ENCODE measurements at regions not wholly inside any gene's neighbourhood (a gene's known extent, or its start where the extent isn't known, plus 50 kb on each side); places are given as distances from the start of the nearest gene placed in this dataset.

DNA sequence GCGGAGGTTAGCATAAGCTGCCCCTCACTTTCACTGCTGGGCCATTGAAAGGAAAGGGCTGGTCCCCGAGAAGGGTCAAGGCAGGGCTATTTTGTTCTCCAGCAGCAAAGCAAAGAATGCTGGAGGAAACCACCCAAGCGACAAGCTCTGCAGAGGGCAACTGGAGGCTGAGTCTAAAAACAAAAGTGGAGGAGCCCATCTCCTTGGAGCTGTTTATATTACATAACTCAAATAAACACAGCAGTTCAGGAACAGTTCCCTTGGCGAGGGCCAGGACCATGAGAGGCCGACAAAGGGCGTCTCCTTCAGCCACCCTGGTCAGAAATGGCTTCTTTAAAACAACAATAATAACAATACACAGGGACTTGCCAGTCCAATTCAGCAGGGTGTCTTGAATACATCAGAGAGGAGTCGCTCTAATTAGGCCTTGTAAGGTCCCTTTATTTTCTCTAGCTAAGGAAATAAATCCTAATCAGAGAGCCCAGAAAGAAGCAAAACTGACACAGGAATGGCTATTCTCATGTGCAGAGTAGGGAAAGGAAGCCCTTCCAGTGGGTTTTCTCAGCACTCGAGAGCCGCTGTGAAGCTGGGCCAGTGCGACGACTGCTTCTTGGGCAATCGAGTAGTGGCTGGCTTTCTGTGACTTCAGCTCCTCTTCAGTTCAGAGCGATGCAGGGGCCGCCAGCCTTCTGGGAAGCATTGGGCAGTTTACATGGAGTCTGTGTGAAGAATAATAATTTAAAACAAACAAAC, 57.0 kb upstream of the TARBP1 start:
- TF ChIP-seq CTCF (conservative IDR thresholded peaks at IDR 0.05 in 1 of 2, IDR thresholded peaks at IDR 0.05 in 1 of 2; ENCODE audit: low read depth in 1 of 2, low read length in 2 of 2) (no peak), EZH2 (IDR thresholded peaks at IDR 0.05; ENCODE audit: low read length, missing control alignments) (no peak)
- no peaks in the 10 kb centered on the region for H3K9me3 ChIP-seq (ENCODE audit: control insufficient read depth, insufficient read depth, low read depth, low read length)
- no peaks in the 10 kb centered on the region for H4K20me1 ChIP-seq (ENCODE audit: control insufficient read depth, extremely low read depth, insufficient read depth, low read length)
- H3K4me3 ChIP-seq (replicated peaks in 1 of 4; ENCODE audit: control extremely low read depth in 1 of 4, insufficient read depth in 1 of 4, low read depth in 3 of 4, low read length in 4 of 4) = no peak overlapping the region
- peak; percentile 61 to 75 for DNase-seq (ENCODE audit: low read depth in 2 of 2)
- peak overlapping the region; percentile 60 for H3K4me2 ChIP-seq (ENCODE audit: extremely low read depth, insufficient read depth, low read length)
- peaks cover 38% of the 10 kb centered on the region for H3K4me1 ChIP-seq (ENCODE audit: control insufficient read depth, extremely low read depth, insufficient read depth, low read length)
- H2AFZ ChIP-seq (ENCODE audit: low read length) = no peak overlapping the region
- H3K9ac ChIP-seq (ENCODE audit: insufficient read depth, low read length) = no peak overlapping the region
- no peaks in the 10 kb centered on the region for H3K36me3 ChIP-seq (ENCODE audit: control insufficient read depth, insufficient read depth, low read length)
- H3K79me2 ChIP-seq (ENCODE audit: control insufficient read depth, insufficient read depth, low read length) = no peaks in the 10 kb centered on the region
- no peaks in the 10 kb centered on the region for H3K27me3 ChIP-seq (ENCODE audit: control insufficient read depth, insufficient read depth, low read length)
- peak overlapping the region; percentile 88 for H3K27ac ChIP-seq (ENCODE audit: insufficient read depth, low read length)

GRCh38 chr1:234535218-234535617, 56.2 kb upstream of the TARBP1 start:
- no peak for DNase-seq (ENCODE audit: low read depth in 2 of 2)
- Histone ChIP-seq H4K20me1 (ENCODE audit: control insufficient read depth, extremely low read depth, insufficient read depth, low read length) (no peaks in the 10 kb centered on the region), H3K79me2 (ENCODE audit: control insufficient read depth, insufficient read depth, low read length) (no peaks in the 10 kb centered on the region), H3K4me1 (ENCODE audit: control insufficient read depth, extremely low read depth, insufficient read depth, low read length) (peaks cover 40% of the 10 kb centered on the region), H3K36me3 (ENCODE audit: control insufficient read depth, insufficient read depth, low read length) (no peaks in the 10 kb centered on the region), H3K4me2 (ENCODE audit: extremely low read depth, insufficient read depth, low read length) (peak overlapping the region; percentile 60), H3K9ac (ENCODE audit: insufficient read depth, low read length) (no peak overlapping the region), H2AFZ (ENCODE audit: low read length) (no peak overlapping the region), H3K27me3 (ENCODE audit: control insufficient read depth, insufficient read depth, low read length) (no peaks in the 10 kb centered on the region), H3K4me3 (replicated peaks in 1 of 4; ENCODE audit: control extremely low read depth in 1 of 4, insufficient read depth in 1 of 4, low read depth in 3 of 4, low read length in 4 of 4) (no peak overlapping the region), H3K27ac (ENCODE audit: insufficient read depth, low read length) (peak overlapping the region; percentile 88), H3K9me3 (ENCODE audit: control insufficient read depth, insufficient read depth, low read depth, low read length) (no peaks in the 10 kb centered on the region)
- TF ChIP-seq CTCF (conservative IDR thresholded peaks at IDR 0.05 in 1 of 2, IDR thresholded peaks at IDR 0.05 in 1 of 2; ENCODE audit: low read depth in 1 of 2, low read length in 2 of 2) (no peak), EZH2 (IDR thresholded peaks at IDR 0.05; ENCODE audit: low read length, missing control alignments) (no peak)

GRCh38 chr1:234533975-234534876, 55.2 kb upstream of the TARBP1 start:
- Histone ChIP-seq H3K9me3 (ENCODE audit: control insufficient read depth, insufficient read depth, low read depth, low read length) (no peaks in the 10 kb centered on the region), H3K27me3 (ENCODE audit: control insufficient read depth, insufficient read depth, low read length) (no peaks in the 10 kb centered on the region), H2AFZ (ENCODE audit: low read length) (no peak overlapping the region), H3K79me2 (ENCODE audit: control insufficient read depth, insufficient read depth, low read length) (no peaks in the 10 kb centered on the region), H3K4me3 (replicated peaks in 1 of 4; ENCODE audit: control extremely low read depth in 1 of 4, insufficient read depth in 1 of 4, low read depth in 3 of 4, low read length in 4 of 4) (no peak overlapping the region), H3K4me1 (ENCODE audit: control insufficient read depth, extremely low read depth, insufficient read depth, low read length) (peaks cover 40% of the 10 kb centered on the region), H3K4me2 (ENCODE audit: extremely low read depth, insufficient read depth, low read length) (peak overlapping the region; percentile 20), H3K36me3 (ENCODE audit: control insufficient read depth, insufficient read depth, low read length) (no peaks in the 10 kb centered on the region), H4K20me1 (ENCODE audit: control insufficient read depth, extremely low read depth, insufficient read depth, low read length) (no peaks in the 10 kb centered on the region), H3K27ac (ENCODE audit: insufficient read depth, low read length) (peak overlapping the region; percentile 88), H3K9ac (ENCODE audit: insufficient read depth, low read length) (peak overlapping the region; percentile 57)
- TF ChIP-seq EZH2 (IDR thresholded peaks at IDR 0.05; ENCODE audit: low read length, missing control alignments) (no peak), CTCF (conservative IDR thresholded peaks at IDR 0.05 in 1 of 2, IDR thresholded peaks at IDR 0.05 in 1 of 2; ENCODE audit: low read depth in 1 of 2, low read length in 2 of 2) (no peak)
- DNase-seq (ENCODE audit: low read depth in 2 of 2) = peak; percentile 98 to 100

All from fibroblast of lung (primary cell).